Endothelial cell of umbilical vein (primary cell): ENCODE measurements at regions not wholly inside any gene's neighbourhood (a gene's known extent, or its start where the extent isn't known, plus 50 kb on each side); places are given as distances from the start of the nearest gene placed in this dataset.

Experiments used
- BruUV-seq: library from RNA; stranded (reverse); fragments of 400-500 nt; replicated peaks from 2 replicates; lab custom pipeline; 2021; lab: Mats Ljungman, UMichigan
- CTCF ChIA-PET: fragments of 300-600, 350-600 bp; sonication (Branson Sonifier 250); formaldehyde crosslinking; loops from one replicate; lab custom pipeline; 2021; ENCODE audit warnings: antibody characterized with exemption, inconsistent platforms; lab: Charles Lee
- POLR2A ChIA-PET: fragments of 300-600, 350-600 bp; sonication (Branson Sonifier 250); formaldehyde crosslinking; loops from one replicate; lab custom pipeline; 2021; ENCODE audit warnings: antibody characterized with exemption, inconsistent platforms; lab: Charles Lee
- DNase-seq: peaks from one replicate; pipeline ENCODE4 v3.0.0-alpha.2; 2011; ENCODE audit warnings: low read depth, low spot score
- FAIRE-seq: peaks from 2 replicates; lab custom pipeline; 2011; peaks lifted over from hg19 to GRCh38; lab: Jason Lieb, UNC
- H2AFZ ChIP-seq: 2 replicates; pipeline ENCODE4 v1.6.0; 2012; ENCODE audit warnings: low read depth, low read length, control low read depth, inconsistent platforms
- H3K27ac ChIP-seq: 2 replicates; pipeline ENCODE4 v1.5.1; 2011; ENCODE audit warnings: low read depth, mild to moderate bottlenecking, control low read depth, low read length, moderate library complexity; ENCODE audit not compliant: insufficient read depth
- H3K27me3 ChIP-seq, 2 experiments: 2 replicates each; pipeline versions ENCODE4 v1.6.0 to v1.6.1; 2011; ENCODE audit warnings: low read length in 2 of 2, mixed read lengths in 1 of 2; ENCODE audit not compliant: control insufficient read depth in 2 of 2, insufficient read depth in 2 of 2
- H3K36me3 ChIP-seq, 2 experiments: 2 replicates in 1 of 2; 3 replicates in 1 of 2; pipeline ENCODE4 v1.5.1; 2011; ENCODE audit warnings: low read length in 2 of 2, mild to moderate bottlenecking in 1 of 2, moderate library complexity in 1 of 2; ENCODE audit not compliant: control insufficient read depth in 2 of 2, insufficient read depth in 2 of 2; ENCODE audit errors: extremely low read depth in 1 of 2
- H3K4me1 ChIP-seq: 3 replicates; pipeline ENCODE4 v1.5.1; 2011; ENCODE audit warnings: mild to moderate bottlenecking, low read length; ENCODE audit not compliant: control insufficient read depth, insufficient read depth; ENCODE audit errors: extremely low read depth
- H3K4me2 ChIP-seq: 2 replicates; pipeline ENCODE4 v1.6.1; 2011; ENCODE audit warnings: low read length, control low read depth, mixed read lengths; ENCODE audit not compliant: insufficient read depth
- H3K4me3 ChIP-seq, 3 experiments: fragments of 200-600 bp in 1 of 3; sonication (generic), shearing (Covaris generic) in 1 of 3; replicated peaks in 1 of 3; 2 replicates each; pipeline ENCODE4 v1.5.1; 2011 to 2016; ENCODE audit warnings: control low read depth in 3 of 3, low read length in 3 of 3, mild to moderate bottlenecking in 2 of 3, inconsistent platforms in 1 of 3, low read depth in 1 of 3, moderate library complexity in 1 of 3; ENCODE audit not compliant: insufficient read depth in 1 of 3
- H3K79me2 ChIP-seq: 2 replicates; pipeline ENCODE4 v1.6.0; 2012; ENCODE audit warnings: low read length, inconsistent platforms; ENCODE audit not compliant: control insufficient read depth, insufficient read depth
- H3K9ac ChIP-seq: replicated peaks from 2 replicates; pipeline ENCODE3; 2011; ENCODE audit warnings: low read length, control low read depth; ENCODE audit not compliant: insufficient read depth; ENCODE audit errors: extremely low read depth
- H3K9me1 ChIP-seq: replicated peaks from 3 replicates; pipeline ENCODE4 v1.6.0; 2011; ENCODE audit warnings: mild to moderate bottlenecking, low read length; ENCODE audit not compliant: control insufficient read depth, insufficient read depth; ENCODE audit errors: extremely low read depth
- H3K9me3 ChIP-seq: replicated peaks from 2 replicates; pipeline ENCODE4 v1.5.1; 2012; ENCODE audit warnings: low read length, inconsistent platforms; ENCODE audit not compliant: control insufficient read depth, insufficient read depth
- H4K20me1 ChIP-seq: replicated peaks from 2 replicates; pipeline ENCODE3; 2011; ENCODE audit warnings: mild to moderate bottlenecking, low read length; ENCODE audit not compliant: control insufficient read depth, insufficient read depth; ENCODE audit errors: extremely low read depth
- CTCF ChIP-seq, 2 donors: IDR thresholded peaks; 1 replicate in 1 of 2; 2 replicates in 1 of 2; pipeline ENCODE4 v1.5.1; 2011; ENCODE audit warnings: low read length in 2 of 2, mild to moderate bottlenecking in 2 of 2, moderate library complexity in 2 of 2, control low read depth in 1 of 2, inconsistent platforms in 1 of 2, low read depth in 1 of 2; ENCODE audit not compliant: insufficient read depth in 1 of 2; ENCODE audit errors: extremely low read depth in 1 of 2
- EZH2 ChIP-seq: IDR thresholded peaks from 2 replicates; pipeline ENCODE4 v1.6.1; 2012; ENCODE audit warnings: borderline replicate concordance, low read depth, mild to moderate bottlenecking, moderate library complexity, low read length, inconsistent platforms; ENCODE audit not compliant: severe bottlenecking
- FOS ChIP-seq: IDR thresholded peaks from 2 replicates; pipeline ENCODE4 v1.6.1; 2011; ENCODE audit warnings: mild to moderate bottlenecking, low read length, moderate library complexity, borderline replicate concordance; ENCODE audit not compliant: insufficient read depth
- GATA2 ChIP-seq: IDR thresholded peaks from 2 replicates; pipeline ENCODE4 v1.7.0; 2011; ENCODE audit warnings: low read depth, mild to moderate bottlenecking, moderate library complexity, mixed read lengths, low read length; ENCODE audit not compliant: insufficient read length, insufficient read depth
- JUN ChIP-seq: IDR thresholded peaks from 2 replicates; pipeline ENCODE4 v1.6.1; 2011; ENCODE audit warnings: borderline replicate concordance, low read depth; ENCODE audit not compliant: insufficient read length, insufficient read depth
- MAX ChIP-seq: IDR thresholded peaks from 2 replicates; pipeline ENCODE4 v1.6.1; 2011; ENCODE audit not compliant: insufficient read depth, insufficient read length
- MYC ChIP-seq: IDR thresholded peaks from one replicate; pipeline ENCODE4 v1.6.1; 2011; ENCODE audit warnings: mild to moderate bottlenecking, low read depth, low read length
- POLR2A ChIP-seq: IDR thresholded peaks from 2 replicates; pipeline ENCODE4 v1.6.1; 2012; ENCODE audit warnings: low read depth, mild to moderate bottlenecking, control low read depth, low read length
- POLR2AphosphoS5 ChIP-seq: IDR thresholded peaks from 2 replicates; pipeline ENCODE4 v1.6.1; 2012; ENCODE audit warnings: low read depth, mild to moderate bottlenecking, control low read depth, low read length, moderate library complexity; ENCODE audit not compliant: insufficient read depth
- dilution Hi-C: fragments of 300-500 bp; cut with MboI; formaldehyde crosslinking; loops from one replicate; pipeline ENCODE4 v1.15.0; 2019; ENCODE audit warnings: low sequenced_read_pairs; ENCODE audit not compliant: extremely low pct_ligation_motif_present
- intact Hi-C: fragments of 100-400 bp; cut with micrococcal nuclease; formaldehyde crosslinking; loops from one replicate; pipeline ENCODE4 v1.10.0; 2022

GRCh38 chr4:188282471-188283232 lies 143.4 kb downstream of the TRIML1 start:
- no peak overlapping the region for H3K9ac ChIP-seq
- H3K79me2 ChIP-seq: no peaks in the 10 kb centered on the region
- no peaks in the 10 kb centered on the region for H3K9me1 ChIP-seq
- no peak overlapping the region for H3K4me3 ChIP-seq
- H3K9me3 ChIP-seq: no peaks in the 10 kb centered on the region
- no peaks in the 10 kb centered on the region for H3K4me1 ChIP-seq
- ChIA-PET CTCF (no interaction called here), POLR2A (no interaction called here)
- TF ChIP-seq GATA2: no peak
- no peak for TF ChIP-seq POLR2A
- TF ChIP-seq JUN: no peak
- no peak for TF ChIP-seq EZH2
- TF ChIP-seq FOS: no peak
- TF ChIP-seq POLR2AphosphoS5: no peak
- no peak for TF ChIP-seq MAX
- no peak for TF ChIP-seq CTCF (IDR thresholded peaks at IDR 0.05; ENCODE audit: extremely low read depth in 1 of 2, insufficient read depth in 1 of 2, low read depth in 1 of 2, low read length in 2 of 2)
- TF ChIP-seq MYC: no peak
- H3K36me3 ChIP-seq: no peaks in the 10 kb centered on the region
- dilution Hi-C loops (no loop called here), intact Hi-C loops (no loop called here)
- no peaks in the 10 kb centered on the region for H4K20me1 ChIP-seq
- BruUV-seq: no TSS peak
- DNase-seq: no peak
- no peak overlapping the region for H3K27ac ChIP-seq
- H2AFZ ChIP-seq: no peak overlapping the region
- no peak overlapping the region for H3K4me2 ChIP-seq
- no peaks in the 10 kb centered on the region for H3K27me3 ChIP-seq
- FAIRE-seq: no peak
